Type B pancreatic cell (in vitro differentiated cells): ENCODE measurements at regions not wholly inside any gene's neighbourhood (a gene's known extent, or its start where the extent isn't known, plus 50 kb on each side); places are given as distances from the start of the nearest gene placed in this dataset.

ENCODE experiments used
- DNase-seq: peaks from one replicate; pipeline ENCODE4 v3.0.0; 2021; ENCODE audit warnings: mixed read lengths; ENCODE audit not compliant: unreplicated experiment; ENCODE audit errors: extremely low spot score
- H3K27ac Mint-ChIP-seq: 2 replicates; pipeline ENCODE4 v1.8.0; 2021; ENCODE audit warnings: mild to moderate bottlenecking, mixed read lengths
- H3K27me3 Mint-ChIP-seq: 2 replicates; pipeline ENCODE4 v1.8.0; 2021; ENCODE audit warnings: mixed read lengths
- H3K36me3 Mint-ChIP-seq: 2 replicates; pipeline ENCODE4 v1.8.0; 2021; ENCODE audit warnings: mixed read lengths
- H3K4me1 Mint-ChIP-seq: one replicate; pipeline ENCODE4 v1.8.0; 2021; ENCODE audit warnings: mixed read lengths; ENCODE audit not compliant: unreplicated experiment
- H3K4me3 Mint-ChIP-seq: 2 replicates; pipeline ENCODE4 v1.8.0; 2021; ENCODE audit warnings: mild to moderate bottlenecking, mixed read lengths
- H3K9me3 Mint-ChIP-seq: 2 replicates; pipeline ENCODE4 v1.8.0; 2021; ENCODE audit warnings: mixed read lengths
- CTCF ChIP-seq: fragments of 200-600 bp; sonication (generic); conservative IDR thresholded peaks from 2 replicates; pipeline ENCODE4 v1.5.0; 2021; ENCODE audit warnings: antibody characterized with exemption, mild to moderate bottlenecking

DNA sequence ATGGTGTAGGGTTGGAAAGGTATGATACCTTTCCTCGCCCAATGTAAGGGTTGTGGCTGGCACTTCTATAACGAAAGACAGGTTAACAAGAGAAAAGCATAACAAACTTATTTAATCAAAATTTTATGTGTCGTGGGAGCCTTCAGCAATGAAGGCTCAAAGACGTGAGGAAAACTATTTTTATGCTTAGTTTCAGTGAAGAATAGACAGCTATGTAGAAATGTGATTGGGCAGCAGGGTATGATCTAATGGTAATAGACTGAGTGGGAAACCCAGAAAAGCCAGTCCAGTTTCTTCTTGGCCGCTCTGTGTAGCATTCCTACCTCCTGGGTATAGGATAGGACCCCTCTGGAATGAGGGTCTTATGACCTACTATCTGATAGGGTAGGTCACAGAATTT, 464.7 kb downstream of the ADGRL2 start:
- DNase-seq, result no peak

GRCh38 chr1:82264802-82265201, 464.1 kb downstream of the ADGRL2 start:
- TF ChIP-seq CTCF, result no peak
- Mint-ChIP-seq H3K36me3 (no peaks in the 10 kb centered on the region), H3K9me3 (no peaks in the 10 kb centered on the region), H3K27me3 (peaks cover 3% of the 10 kb centered on the region), H3K27ac (no peak overlapping the region), H3K4me1 (no peaks in the 10 kb centered on the region), H3K4me3 (no peak overlapping the region)
- DNase-seq, result no peak

More for the DNA sequence above, 464.7 kb downstream of the ADGRL2 start:
- peaks cover 3% of the 10 kb centered on the region for H3K27me3 Mint-ChIP-seq
- no peak for TF ChIP-seq CTCF
- H3K4me1 Mint-ChIP-seq, result no peaks in the 10 kb centered on the region
- no peak overlapping the region for H3K4me3 Mint-ChIP-seq
- H3K36me3 Mint-ChIP-seq, result no peaks in the 10 kb centered on the region
- no peak overlapping the region for H3K27ac Mint-ChIP-seq
- no peaks in the 10 kb centered on the region for H3K9me3 Mint-ChIP-seq

- H3K27me3 Mint-ChIP-seq, result peaks cover 3% of the 10 kb centered on the region
- no peaks in the 10 kb centered on the region for H3K4me1 Mint-ChIP-seq
- TF ChIP-seq CTCF, result no peak
- H3K36me3 Mint-ChIP-seq, result no peaks in the 10 kb centered on the region
- no peak overlapping the region for H3K27ac Mint-ChIP-seq
- H3K9me3 Mint-ChIP-seq, result no peaks in the 10 kb centered on the region
- no peak for DNase-seq
- H3K4me3 Mint-ChIP-seq, result no peak overlapping the region
Observed at GRCh38 chr1:82263396-82263795, 462.7 kb downstream of the ADGRL2 start.

DNA sequence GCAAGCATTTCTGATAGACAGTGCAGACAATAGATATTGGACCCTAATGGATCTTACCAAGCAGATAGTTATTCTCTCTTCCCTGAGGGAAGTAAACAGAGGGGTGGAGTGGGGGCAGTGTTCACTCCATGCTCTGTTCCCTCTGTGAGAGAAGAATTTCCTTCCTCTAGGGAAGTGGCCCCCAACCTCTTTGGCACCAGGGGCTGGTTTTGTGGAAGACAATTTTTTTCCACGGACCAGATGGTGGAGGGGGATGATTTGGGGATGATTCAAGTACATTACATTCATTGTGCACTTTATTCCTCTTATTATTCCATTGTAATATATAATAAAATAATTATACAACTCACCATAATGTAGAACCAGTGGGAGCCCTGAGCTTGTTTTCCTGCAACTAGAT, 459.9 kb downstream of the ADGRL2 start:
- H3K4me3 Mint-ChIP-seq, result no peak overlapping the region
- no peaks in the 10 kb centered on the region for H3K36me3 Mint-ChIP-seq
- no peak for TF ChIP-seq CTCF
- no peaks in the 10 kb centered on the region for H3K4me1 Mint-ChIP-seq
- H3K27ac Mint-ChIP-seq, result no peak overlapping the region
- no peak for DNase-seq
- H3K27me3 Mint-ChIP-seq, result no peaks in the 10 kb centered on the region
- no peaks in the 10 kb centered on the region for H3K9me3 Mint-ChIP-seq

DNA sequence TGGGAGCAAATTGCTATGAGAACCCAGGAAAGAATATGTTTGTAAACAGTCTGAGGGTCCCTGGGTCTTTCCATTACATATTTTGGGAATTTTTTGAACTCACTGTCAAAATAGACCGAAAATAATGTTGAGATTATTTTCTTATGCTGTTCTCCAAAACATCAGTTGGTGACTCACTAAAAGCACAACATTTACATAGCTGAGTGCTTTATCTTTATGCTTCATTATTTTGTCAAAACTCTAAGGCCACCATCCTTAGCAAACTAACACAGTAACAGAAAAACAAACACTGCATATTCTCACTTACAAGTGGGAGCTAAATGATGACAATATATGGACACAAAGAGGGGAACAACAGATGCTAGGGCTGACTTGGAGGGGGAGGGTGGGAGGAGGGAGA, 459.3 kb downstream of the ADGRL2 start:
- no peaks in the 10 kb centered on the region for H3K27me3 Mint-ChIP-seq
- no peaks in the 10 kb centered on the region for H3K4me1 Mint-ChIP-seq
- no peaks in the 10 kb centered on the region for H3K9me3 Mint-ChIP-seq
- DNase-seq, result no peak
- no peak for TF ChIP-seq CTCF
- no peak overlapping the region for H3K4me3 Mint-ChIP-seq
- H3K27ac Mint-ChIP-seq, result no peak overlapping the region
- H3K36me3 Mint-ChIP-seq, result no peaks in the 10 kb centered on the region

- no peak for TF ChIP-seq CTCF
- no peak overlapping the region for H3K4me3 Mint-ChIP-seq
Observed at GRCh38 chr1:82258887-82259286, 458.2 kb downstream of the ADGRL2 start.

More at GRCh38 chr1:82258887-82259286, 458.2 kb downstream of the ADGRL2 start:
- no peak for DNase-seq
- no peaks in the 10 kb centered on the region for H3K36me3 Mint-ChIP-seq
- no peaks in the 10 kb centered on the region for H3K4me1 Mint-ChIP-seq
- no peaks in the 10 kb centered on the region for H3K27me3 Mint-ChIP-seq
- no peaks in the 10 kb centered on the region for H3K9me3 Mint-ChIP-seq
- H3K27ac Mint-ChIP-seq, result no peak overlapping the region
